Kidney epithelial cell (primary cell): ENCODE measurements at regions not wholly inside any gene's neighbourhood (a gene's known extent, or its start where the extent isn't known, plus 50 kb on each side); places are given as distances from the start of the nearest gene placed in this dataset.
"Not testable (repeated sequence)": the region's sequence is repeated elsewhere in the genome, so short reads cannot be mapped to it uniquely, and the experiment has no call there.

Experiments used
- DNase-seq: peaks from one replicate; pipeline ENCODE4 v3.0.0-alpha.2; 2010; ENCODE audit warnings: low read depth
- H3K27me3 ChIP-seq: 2 replicates; pipeline ENCODE4 v1.6.0; 2011; ENCODE audit warnings: low read length; ENCODE audit not compliant: control insufficient read depth, insufficient read depth
- H3K36me3 ChIP-seq: 2 replicates; pipeline ENCODE4 v1.5.1; 2011; ENCODE audit warnings: low read length; ENCODE audit not compliant: control insufficient read depth, insufficient read depth
- H3K4me3 ChIP-seq: 2 replicates; pipeline ENCODE4 v1.5.1; 2011; ENCODE audit warnings: low read depth, mild to moderate bottlenecking, control low read depth, low read length
- CTCF ChIP-seq: IDR thresholded peaks from 2 replicates; pipeline ENCODE4 v1.5.1; 2011; ENCODE audit warnings: mild to moderate bottlenecking, moderate library complexity, low read length, control low read depth, inconsistent platforms; ENCODE audit not compliant: insufficient read depth, poor library complexity, severe bottlenecking

GRCh38 chr2:64922482-64923384 lies 66.5 kb upstream of the SLC1A4 start:
- Histone ChIP-seq H3K27me3 (no peaks in the 10 kb centered on the region), H3K4me3 (no peak overlapping the region), H3K36me3 (no peaks in the 10 kb centered on the region)
- TF ChIP-seq CTCF = no peak
- no peak for DNase-seq

GRCh38 chr2:64923385-64923710 lies 65.9 kb upstream of the SLC1A4 start:
- no peaks in the 10 kb centered on the region for H3K36me3 ChIP-seq
- no peak overlapping the region for H3K4me3 ChIP-seq
- H3K27me3 ChIP-seq = no peaks in the 10 kb centered on the region
- TF ChIP-seq CTCF = no peak
- DNase-seq = no peak

GRCh38 chr2:64924170-64924934 lies 64.8 kb upstream of the SLC1A4 start:
- Histone ChIP-seq H3K36me3 (no peaks in the 10 kb centered on the region), H3K27me3 (no peaks in the 10 kb centered on the region), H3K4me3 (no peak overlapping the region)
- no peak for TF ChIP-seq CTCF
- DNase-seq = no peak

DNA sequence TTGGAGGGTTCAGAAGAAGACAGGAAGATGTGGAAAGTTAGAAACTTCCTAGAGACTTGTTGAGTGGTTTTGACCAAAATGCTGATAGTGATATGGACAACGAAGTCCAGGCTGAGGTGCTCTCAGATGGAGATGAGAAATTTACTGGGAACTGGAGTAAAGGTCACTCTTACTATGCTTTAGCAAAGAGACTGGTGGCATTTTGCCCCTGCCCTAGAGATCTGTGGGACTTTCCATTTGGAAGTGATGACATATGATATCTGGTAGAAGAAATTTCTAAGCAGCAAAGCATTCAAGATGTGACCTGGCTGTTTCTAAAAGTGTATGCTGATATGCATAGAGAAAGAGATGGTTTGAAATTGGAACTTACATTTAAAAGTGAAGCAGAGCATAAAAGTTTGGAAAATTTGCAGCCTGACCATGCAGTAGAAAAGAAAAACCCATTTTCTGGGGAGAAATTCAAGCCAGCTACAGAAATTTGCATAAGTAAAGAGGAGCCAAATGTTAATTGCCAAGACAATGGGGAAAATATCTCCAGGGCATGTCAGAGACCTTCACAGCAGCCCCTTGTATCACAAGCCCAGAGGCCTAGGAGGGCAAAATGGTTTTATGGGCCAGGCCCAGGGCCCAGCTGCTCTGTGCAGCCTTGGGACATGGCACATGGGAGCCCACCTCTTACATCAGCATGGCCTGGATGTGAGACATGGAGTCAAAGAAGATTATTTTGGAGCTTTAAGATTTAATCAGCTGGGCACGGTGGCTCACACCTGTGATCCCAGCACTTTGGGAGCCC lies 63.1 kb upstream of the SLC1A4 start:
- not testable (repeated sequence) for H3K4me3 ChIP-seq, H3K27me3 ChIP-seq, H3K36me3 ChIP-seq, DNase-seq

GRCh38 chr2:64928813-64929212 lies 60.4 kb upstream of the SLC1A4 start:
- no peak for TF ChIP-seq CTCF
- H3K27me3 ChIP-seq = no peaks in the 10 kb centered on the region
- no peak overlapping the region for H3K4me3 ChIP-seq
- H3K36me3 ChIP-seq = no peaks in the 10 kb centered on the region
- DNase-seq = no peak

- Histone ChIP-seq H3K27me3 (no peaks in the 10 kb centered on the region), H3K4me3 (no peak overlapping the region), H3K36me3 (no peaks in the 10 kb centered on the region)
- TF ChIP-seq CTCF = no peak
- no peak for DNase-seq
Measured at GRCh38 chr2:64929333-64929732, 59.9 kb upstream of the SLC1A4 start.
